ACC112 (cell line): ENCODE measurements at regions not wholly inside any gene's neighbourhood (a gene's known extent, or its start where the extent isn't known, plus 50 kb on each side); places are given as distances from the start of the nearest gene placed in this dataset.
"Not testable (repeated sequence)": the region's sequence is repeated elsewhere in the genome, so short reads cannot be mapped to it uniquely, and the experiment has no call there.

ENCODE experiments used
- H2AFZ ChIP-seq: fragments of 200-600 bp; sonication (generic); one replicate; pipeline ENCODE4 v1.6.0; 2017; ENCODE audit warnings: antibody characterized with exemption, low read length; ENCODE audit not compliant: unreplicated experiment
- H3K27ac ChIP-seq: fragments of 200-600 bp; sonication (generic); 2 replicates; pipeline ENCODE4 v1.5.1; 2014; ENCODE audit warnings: low read depth, mild to moderate bottlenecking, antibody characterized with exemption, low read length, moderate library complexity
- H3K27me3 ChIP-seq: fragments of 200-600 bp; sonication (generic); 2 replicates; pipeline ENCODE4 v1.6.1; 2014; ENCODE audit warnings: mild to moderate bottlenecking, antibody characterized with exemption, low read length, moderate library complexity, mixed read lengths; ENCODE audit not compliant: insufficient read depth
- H3K36me3 ChIP-seq: fragments of 200-600 bp; sonication (generic); 2 replicates; pipeline ENCODE4 v1.6.1; 2016; ENCODE audit warnings: mild to moderate bottlenecking, antibody characterized with exemption, low read length, moderate library complexity, mixed read lengths; ENCODE audit not compliant: insufficient read depth
- H3K4me1 ChIP-seq: fragments of 200-600 bp; sonication (generic); one replicate; pipeline ENCODE4 v1.6.1; 2016; ENCODE audit warnings: low read length, mixed read lengths; ENCODE audit not compliant: insufficient read depth, unreplicated experiment, control insufficient read depth
- H3K4me3 ChIP-seq: fragments of 200-600 bp; sonication (generic); 2 replicates; pipeline ENCODE4 v1.5.1; 2014; ENCODE audit warnings: mild to moderate bottlenecking, low read depth, low read length
- H3K79me2 ChIP-seq: fragments of 200-600 bp; sonication (generic); one replicate; pipeline ENCODE4 v1.6.0; 2016; ENCODE audit warnings: low read length; ENCODE audit not compliant: control insufficient read depth, unreplicated experiment, insufficient read depth

DNA sequence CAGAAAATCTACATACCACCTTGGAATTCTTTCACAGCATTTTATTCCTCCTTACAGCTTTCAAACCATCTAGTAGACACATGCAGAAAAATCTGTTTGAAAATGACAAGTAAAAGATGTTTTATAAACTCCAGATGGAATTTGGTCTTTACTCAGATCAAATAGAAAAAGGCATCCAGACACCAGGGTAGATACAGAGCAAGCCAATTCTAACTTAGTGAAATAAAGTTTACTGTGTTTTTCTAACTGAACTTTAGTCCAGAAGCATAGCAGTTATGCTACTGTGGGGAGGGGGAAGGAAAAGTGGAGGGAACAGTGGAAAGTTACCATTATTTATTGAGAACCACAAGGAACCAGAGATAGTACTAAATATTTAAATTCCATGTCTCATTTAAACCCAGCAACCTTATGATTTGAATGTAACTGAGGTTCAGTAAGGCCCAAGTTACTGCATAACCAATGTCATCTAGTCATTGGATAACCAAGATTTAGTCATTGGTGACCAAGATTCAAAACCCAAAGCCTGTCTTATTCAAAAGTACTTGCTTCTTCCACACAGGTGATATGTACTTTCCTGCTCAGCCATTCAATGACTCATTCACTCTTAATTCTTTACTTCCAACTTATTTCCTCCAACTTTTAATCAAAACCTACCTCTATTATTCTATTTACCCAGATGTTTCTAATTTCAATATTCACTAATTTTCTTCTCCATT, 57.7 kb downstream of the RAD51AP2 start:
- Histone ChIP-seq H3K79me2 (no peaks in the 10 kb centered on the region), H3K27ac (no peak overlapping the region), H3K4me1 (no peaks in the 10 kb centered on the region), H2AFZ (no peak overlapping the region), H3K27me3 (no peaks in the 10 kb centered on the region), H3K36me3 (no peaks in the 10 kb centered on the region), H3K4me3 (no peak overlapping the region)

DNA sequence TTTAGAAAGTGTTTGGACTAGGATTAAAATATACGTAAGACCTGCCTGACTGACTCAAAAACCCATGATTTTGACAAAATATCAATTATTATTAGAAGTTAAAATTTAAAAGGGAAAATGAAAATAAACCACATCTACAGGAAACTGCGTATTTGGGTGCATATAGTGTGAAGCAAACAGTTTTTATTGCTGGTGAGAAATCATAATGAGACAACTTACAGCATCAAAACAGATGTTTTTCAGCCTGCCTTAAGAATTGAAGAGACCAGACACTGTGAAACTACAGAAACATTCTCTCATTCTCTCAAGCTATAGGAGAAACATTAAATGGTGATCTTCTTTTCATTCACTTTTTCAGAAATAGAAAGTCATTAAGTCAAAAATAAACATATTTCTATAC, 62.9 kb downstream of the RAD51AP2 start:
- Histone ChIP-seq H3K4me1 (no peaks in the 10 kb centered on the region), H3K36me3 (no peaks in the 10 kb centered on the region), H3K79me2 (no peaks in the 10 kb centered on the region), H2AFZ (no peak overlapping the region), H3K27ac (no peak overlapping the region), H3K27me3 (no peaks in the 10 kb centered on the region), H3K4me3 (no peak overlapping the region)

DNA sequence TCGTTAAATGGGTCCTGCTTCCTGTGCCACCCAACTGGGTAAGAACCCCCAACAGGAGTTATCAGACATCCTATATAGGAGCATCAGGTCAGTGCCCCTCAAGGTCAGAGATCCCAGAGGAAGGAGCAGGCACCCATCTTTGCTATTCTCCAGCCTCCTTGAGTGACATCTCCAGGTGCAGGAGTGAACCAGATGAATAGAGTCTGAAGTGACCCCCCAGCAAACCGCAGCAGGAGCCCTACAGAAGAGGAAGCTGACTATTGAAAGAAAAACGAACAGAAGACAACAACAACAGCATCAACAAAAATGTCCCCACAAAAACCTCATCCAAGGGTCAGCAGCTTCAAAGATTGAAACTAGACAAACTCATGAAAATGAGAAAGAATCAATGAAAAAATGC, 72.0 kb downstream of the RAD51AP2 start:
- not testable (repeated sequence) for H3K4me3 ChIP-seq, H3K27me3 ChIP-seq, H2AFZ ChIP-seq, H3K79me2 ChIP-seq, H3K4me1 ChIP-seq, H3K27ac ChIP-seq, H3K36me3 ChIP-seq

DNA sequence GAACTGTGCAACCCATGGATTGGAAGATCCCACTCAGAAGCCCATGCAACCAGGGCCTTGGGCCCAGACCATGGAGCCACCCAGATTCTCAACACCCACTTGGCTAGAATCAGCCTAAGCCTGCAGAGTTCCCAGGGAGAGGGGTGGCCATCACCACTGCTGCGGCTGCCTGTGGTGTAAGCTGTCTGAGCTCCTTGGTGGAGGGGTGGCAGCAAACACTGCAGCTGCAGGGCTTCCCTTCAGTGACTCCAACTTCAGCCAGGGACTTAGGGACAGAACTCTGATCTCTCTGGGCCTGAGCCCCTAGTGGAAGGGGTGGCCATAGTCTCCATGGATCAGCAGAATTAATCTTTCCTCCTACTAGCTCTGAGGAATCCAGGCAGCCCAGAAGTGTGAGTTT, 72.5 kb downstream of the RAD51AP2 start:
- Histone ChIP-seq H3K4me3 (no peak overlapping the region), H2AFZ (no peak overlapping the region), H3K36me3 (no peaks in the 10 kb centered on the region), H3K4me1 (peaks cover 2% of the 10 kb centered on the region), H3K79me2 (no peaks in the 10 kb centered on the region), H3K27me3 (no peaks in the 10 kb centered on the region), H3K27ac (no peak overlapping the region)

GRCh38 chr2:17442334-17442733, 75.9 kb downstream of the RAD51AP2 start:
- Histone ChIP-seq H3K4me3 (no peak overlapping the region), H3K36me3 (no peaks in the 10 kb centered on the region), H3K79me2 (no peaks in the 10 kb centered on the region), H3K27ac (no peak overlapping the region), H3K27me3 (no peaks in the 10 kb centered on the region), H2AFZ (no peak overlapping the region), H3K4me1 (peaks cover 2% of the 10 kb centered on the region)

DNA sequence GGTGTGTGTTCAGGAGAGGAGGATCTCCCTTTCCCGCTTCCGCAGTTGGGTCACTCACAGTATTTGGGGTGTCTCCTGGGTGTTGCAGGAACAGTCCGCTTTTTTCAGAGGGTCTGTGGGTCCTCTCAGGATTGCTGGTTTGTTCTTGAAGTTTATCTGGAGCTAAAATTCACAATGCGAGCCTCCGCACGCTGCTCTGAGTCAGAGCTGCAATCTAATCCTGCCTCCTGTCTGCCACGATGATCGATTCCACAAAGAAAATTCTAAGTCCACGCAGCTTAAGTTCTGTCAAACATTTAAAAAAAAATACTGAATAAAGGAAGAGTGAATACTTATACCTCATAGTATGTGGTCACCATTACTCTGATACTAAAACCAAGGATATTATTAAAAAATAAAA, 76.5 kb downstream of the RAD51AP2 start:
- Histone ChIP-seq H3K36me3 (no peaks in the 10 kb centered on the region), H3K4me1 (peaks cover 2% of the 10 kb centered on the region), H3K4me3 (no peak overlapping the region), H3K79me2 (no peaks in the 10 kb centered on the region), H3K27ac (no peak overlapping the region), H3K27me3 (no peaks in the 10 kb centered on the region), H2AFZ (no peak overlapping the region)

- Histone ChIP-seq H3K36me3 (no peaks in the 10 kb centered on the region), H3K4me1 (peaks cover 2% of the 10 kb centered on the region), H3K27me3 (no peaks in the 10 kb centered on the region), H3K27ac (no peak overlapping the region), H3K4me3 (no peak overlapping the region), H2AFZ (no peak overlapping the region), H3K79me2 (no peaks in the 10 kb centered on the region)
Measured at GRCh38 chr2:17441055-17441771, 77.0 kb downstream of the RAD51AP2 start.

GRCh38 chr2:17430326-17430725, 87.9 kb downstream of the RAD51AP2 start:
- peaks cover 30% of the 10 kb centered on the region for H3K4me1 ChIP-seq
- H3K27ac ChIP-seq = no peak overlapping the region
- H3K4me3 ChIP-seq = no peak overlapping the region
- no peaks in the 10 kb centered on the region for H3K27me3 ChIP-seq
- H3K36me3 ChIP-seq = no peaks in the 10 kb centered on the region
- H2AFZ ChIP-seq = no peak overlapping the region
- no peaks in the 10 kb centered on the region for H3K79me2 ChIP-seq

DNA sequence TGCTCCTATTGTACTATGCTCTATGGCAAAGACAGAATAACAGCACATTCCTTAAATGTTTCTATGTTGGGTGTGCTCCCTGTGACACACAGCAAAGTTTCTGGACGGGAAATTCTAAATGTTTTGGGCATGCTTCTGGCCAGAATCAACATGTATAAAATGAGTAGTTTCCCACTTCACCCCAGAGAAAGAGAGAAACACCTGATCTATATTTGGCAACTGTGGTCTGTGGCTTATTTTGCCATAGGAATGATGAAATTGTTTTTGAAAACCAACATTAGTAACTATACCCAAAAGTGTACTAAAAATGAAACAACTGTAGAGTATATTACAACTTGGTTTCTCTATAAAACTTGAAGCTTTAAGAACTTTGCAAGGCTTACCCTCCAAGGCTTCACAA, 89.1 kb downstream of the RAD51AP2 start:
- Histone ChIP-seq H3K4me3 (no peak overlapping the region), H3K4me1 (peaks cover 30% of the 10 kb centered on the region), H3K36me3 (no peaks in the 10 kb centered on the region), H2AFZ (no peak overlapping the region), H3K79me2 (no peaks in the 10 kb centered on the region), H3K27ac (peak overlapping the region; percentile 48), H3K27me3 (no peaks in the 10 kb centered on the region)

DNA sequence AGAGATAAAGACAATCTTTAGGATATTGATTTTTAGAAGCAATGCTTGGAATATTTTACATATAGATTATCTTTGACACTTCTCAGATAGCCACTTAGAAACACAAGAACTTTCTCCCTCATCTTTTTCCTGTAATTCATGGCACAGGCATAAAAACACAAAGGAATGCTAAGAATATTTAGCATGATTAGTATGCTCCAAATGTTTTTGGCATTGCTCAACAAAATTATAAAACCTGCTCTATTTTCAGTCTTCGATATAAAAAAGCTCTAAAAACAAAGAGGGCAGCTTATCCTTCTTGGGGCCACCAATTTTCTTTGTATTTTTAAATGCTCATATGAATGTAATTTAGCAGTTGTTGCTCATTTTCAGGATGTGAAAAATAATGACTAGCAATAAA, 90.8 kb downstream of the RAD51AP2 start:
- Histone ChIP-seq H3K4me3 (no peak overlapping the region), H3K27me3 (no peaks in the 10 kb centered on the region), H2AFZ (no peak overlapping the region), H3K79me2 (no peaks in the 10 kb centered on the region), H3K36me3 (no peaks in the 10 kb centered on the region), H3K4me1 (peaks cover 30% of the 10 kb centered on the region), H3K27ac (peak overlapping the region; percentile 15; the same call in 1 of the 2 replicates)

- no peak overlapping the region for H3K4me3 ChIP-seq
- no peak overlapping the region for H3K27ac ChIP-seq
- H2AFZ ChIP-seq = no peak overlapping the region
- no peaks in the 10 kb centered on the region for H3K79me2 ChIP-seq
- no peaks in the 10 kb centered on the region for H3K36me3 ChIP-seq
- no peaks in the 10 kb centered on the region for H3K27me3 ChIP-seq
- peaks cover 30% of the 10 kb centered on the region for H3K4me1 ChIP-seq
Measured at GRCh38 chr2:17426743-17427142, 91.5 kb downstream of the RAD51AP2 start.
